OCI-LY3 (cell line): ENCODE measurements at regions not wholly inside any gene's neighbourhood (a gene's known extent, or its start where the extent isn't known, plus 50 kb on each side); places are given as distances from the start of the nearest gene placed in this dataset.

Source experiments
- CTCF ChIP-seq: fragments of 200-600, 300-600 bp; sonication (generic); IDR thresholded peaks from 2 replicates; pipeline ENCODE4 v1.5.1; 2014; ENCODE audit warnings: antibody characterized with exemption, low read length, low read depth
- EZH2phosphoT487 ChIP-seq: fragments of 200-600 bp; shearing (Covaris generic); IDR thresholded peaks from 2 replicates; pipeline ENCODE4 v1.6.1; 2018; ENCODE audit warnings: antibody characterized with exemption, mixed run types, low read depth

- TF ChIP-seq CTCF (no peak), EZH2phosphoT487 (no peak)
These were observed 199.2 kb downstream of the TEX29 start for GRCh38 chr13:111519490-111520170.
